NCI-H524 treated with DMSO at 0.1 percent for 48 hours (cell line): ENCODE measurements at regions not wholly inside any gene's neighbourhood (a gene's known extent, or its start where the extent isn't known, plus 50 kb on each side); places are given as distances from the start of the nearest gene placed in this dataset.

Experiments used
- DNase-seq: peaks from one replicate; lab custom pipeline; 2025; lab: John Stamatoyannopoulos, UW

GRCh38 chr5:110031402-110032140 lies 341.8 kb downstream of the MAN2A1 start:
- DNase-seq, result no peak

DNA sequence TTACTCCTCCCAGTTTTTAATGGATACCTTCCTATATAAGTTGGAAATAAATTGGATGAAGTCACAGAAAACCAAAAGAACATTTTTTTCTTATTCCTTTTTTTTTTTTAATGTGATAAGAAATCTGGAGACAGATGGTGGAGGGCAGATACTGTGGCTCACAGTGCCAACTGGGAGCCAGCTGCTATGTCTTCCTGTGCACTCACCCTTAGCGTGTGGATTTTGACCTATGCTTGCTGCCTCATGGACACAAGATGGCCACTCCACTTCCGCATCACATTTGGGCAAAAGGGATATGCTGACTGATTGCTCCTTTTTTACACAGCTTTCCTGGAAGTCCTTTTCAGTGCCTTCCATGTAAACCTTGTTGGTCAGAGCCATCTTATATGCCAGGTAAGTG lies 342.6 kb downstream of the MAN2A1 start:
- DNase-seq, result peak; percentile 42

GRCh38 chr5:110034056-110034600 lies 344.4 kb downstream of the MAN2A1 start:
- no peak for DNase-seq

DNA sequence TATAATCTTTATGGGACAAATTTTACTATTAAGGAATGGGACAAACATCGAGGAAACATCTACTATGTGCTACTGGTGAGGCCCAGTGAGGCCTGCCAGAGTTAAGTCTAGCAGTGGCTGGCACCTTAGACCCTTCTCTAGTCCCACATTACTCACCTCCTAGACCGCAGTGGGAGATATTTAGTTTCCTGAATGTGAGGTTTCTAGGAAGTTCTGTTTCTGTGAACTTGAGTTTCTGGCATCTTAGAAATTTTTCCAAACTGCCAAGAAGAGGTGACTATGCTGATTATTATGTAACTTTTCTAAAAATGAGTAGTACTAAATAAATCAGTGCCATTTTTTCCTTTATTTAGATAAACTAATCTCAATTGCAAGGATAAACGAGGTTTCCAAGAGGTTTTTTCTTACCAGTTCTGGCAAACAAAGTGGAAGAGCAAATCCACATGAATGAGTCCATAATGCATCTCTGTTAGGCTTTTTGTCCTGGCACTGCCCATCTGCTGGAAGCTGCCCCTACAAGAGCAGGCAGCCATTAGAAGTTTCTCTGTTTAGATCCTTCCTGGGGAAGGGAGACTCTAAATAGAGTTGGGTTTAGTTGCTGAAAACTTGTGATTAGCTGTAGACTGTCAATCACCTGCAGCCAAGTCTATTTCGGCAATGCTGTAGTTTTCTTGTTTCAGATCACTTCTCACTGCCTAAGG lies 348.7 kb downstream of the MAN2A1 start:
- no peak for DNase-seq

DNA sequence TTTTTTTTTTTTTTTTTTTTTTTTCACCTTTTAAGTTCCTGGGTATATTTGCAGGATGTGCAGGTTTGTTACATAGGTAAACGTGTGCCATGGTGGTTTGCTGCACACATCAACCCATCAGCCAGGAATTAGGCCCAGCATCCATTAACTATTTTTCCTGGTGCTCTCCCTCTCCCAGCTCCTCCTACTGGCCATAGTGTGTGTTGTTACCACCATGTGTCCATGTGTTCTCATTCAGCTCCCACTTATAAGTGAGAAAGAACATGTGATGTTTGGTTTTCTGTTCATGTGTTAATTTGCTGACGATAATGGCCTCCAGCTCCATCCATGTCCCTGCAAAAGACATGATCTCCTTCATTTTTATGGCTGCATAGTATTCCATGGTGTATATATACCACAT lies 350.5 kb downstream of the MAN2A1 start:
- no peak for DNase-seq

- no peak for DNase-seq
These were observed 353.3 kb downstream of the MAN2A1 start for GRCh38 chr5:110043025-110043424.

GRCh38 chr5:110045158-110045557 lies 355.4 kb downstream of the MAN2A1 start:
- no peak for DNase-seq

- peak; percentile 56 for DNase-seq
These were observed 358.8 kb downstream of the MAN2A1 start for GRCh38 chr5:110048491-110048890.

- DNase-seq, result no peak
These were observed 360.1 kb downstream of the MAN2A1 start for GRCh38 chr5:110049816-110050215.

GRCh38 chr5:110050640-110051345 lies 361.1 kb downstream of the MAN2A1 start:
- no peak for DNase-seq

DNA sequence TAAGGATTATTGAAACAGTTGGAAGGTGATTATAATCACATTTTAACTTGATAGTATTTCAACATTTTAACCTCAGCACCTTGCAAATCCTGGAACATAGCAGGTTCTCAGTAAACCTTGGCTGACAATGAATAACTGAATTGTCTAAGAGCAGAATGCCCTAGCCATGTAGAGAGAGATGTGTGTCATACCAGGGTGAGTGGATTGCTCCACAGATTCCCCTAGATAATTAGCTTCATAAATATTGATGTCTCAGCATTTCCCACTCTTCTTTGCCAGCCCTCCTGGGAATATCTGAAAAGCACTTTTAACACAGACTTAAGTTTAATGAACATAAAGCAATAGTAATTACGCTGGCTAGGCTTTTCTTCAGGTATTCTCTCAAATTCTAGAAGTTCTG lies 363.5 kb downstream of the MAN2A1 start:
- DNase-seq, result no peak

DNA sequence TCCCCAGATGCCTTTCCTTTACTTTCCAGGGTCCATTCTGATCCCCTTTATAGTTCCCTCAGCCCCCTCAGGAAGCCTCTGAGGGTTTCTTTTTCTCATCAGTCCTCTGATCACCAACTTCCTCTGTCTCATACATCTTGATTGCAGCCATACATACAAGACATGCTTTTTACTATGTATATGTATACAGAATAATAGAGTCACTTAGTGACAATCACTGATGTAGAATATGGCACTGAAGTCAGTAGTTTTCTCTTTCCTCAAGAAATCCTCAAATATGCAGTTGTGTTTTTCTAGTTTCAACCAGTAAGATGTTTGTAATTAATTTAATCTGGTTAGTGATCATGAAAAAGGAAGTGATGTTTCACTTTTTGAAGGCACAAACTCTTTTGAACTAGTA lies 364.1 kb downstream of the MAN2A1 start:
- DNase-seq, result no peak

DNA sequence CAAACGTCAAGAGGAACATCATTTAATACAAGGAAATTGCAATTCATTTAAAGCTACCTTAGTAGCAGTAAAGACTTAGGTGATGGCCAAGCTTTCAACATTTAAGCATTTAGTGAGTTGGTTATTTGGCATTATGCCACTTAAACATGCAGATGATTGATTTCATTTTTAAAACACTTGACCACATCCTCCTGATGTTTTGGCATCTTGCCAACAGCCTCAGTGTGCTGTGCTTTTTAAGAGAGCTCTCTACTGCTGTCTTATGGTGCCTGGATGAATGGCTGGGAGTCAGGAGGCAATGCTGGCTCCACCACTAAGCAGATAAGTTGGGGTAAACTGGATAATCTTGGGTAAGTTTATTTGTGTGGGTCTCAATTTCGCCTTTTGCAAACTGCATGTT lies 364.5 kb downstream of the MAN2A1 start:
- no peak for DNase-seq

DNA sequence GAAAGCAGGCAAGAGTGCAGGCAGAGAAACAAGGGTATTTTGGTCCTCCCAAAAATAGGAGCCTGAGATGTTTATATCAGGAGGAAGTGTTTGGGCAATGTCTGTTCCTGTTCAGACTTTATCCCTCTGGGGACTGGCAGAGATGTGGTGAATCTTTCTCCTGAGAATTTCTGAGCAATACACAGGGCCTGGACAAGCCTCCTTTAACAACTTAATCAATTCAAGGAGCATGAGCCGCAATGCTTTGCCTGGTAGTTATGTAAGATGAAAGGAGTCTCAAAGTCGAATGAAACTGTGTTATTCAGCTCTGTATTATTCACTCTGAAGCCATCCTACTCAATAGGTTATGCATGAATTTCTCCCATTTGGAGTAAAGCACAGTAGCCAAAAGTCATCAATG lies 365.6 kb downstream of the MAN2A1 start:
- no peak for DNase-seq

- DNase-seq, result no peak
These were observed 366.9 kb downstream of the MAN2A1 start for GRCh38 chr5:110056580-110057114.

DNA sequence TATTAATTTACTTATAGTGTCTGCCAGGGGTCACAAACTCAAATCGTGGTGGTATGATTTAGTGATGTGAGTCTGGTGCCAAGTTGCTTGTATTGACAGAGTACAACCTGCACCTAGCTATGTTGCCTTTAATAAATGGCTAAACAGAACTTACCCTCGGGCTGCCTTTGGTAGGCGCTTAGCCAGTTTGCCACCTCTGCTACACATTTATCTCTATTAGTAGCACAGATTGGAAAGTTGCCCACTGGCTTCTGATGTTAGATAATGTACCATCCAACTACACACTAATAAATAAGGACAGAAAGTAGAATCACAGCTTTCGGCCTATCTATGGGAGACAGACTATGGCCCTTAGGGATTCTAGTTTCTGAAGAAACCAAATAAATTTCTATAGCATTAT lies 368.4 kb downstream of the MAN2A1 start:
- DNase-seq, result no peak

- no peak for DNase-seq
These were observed 372.5 kb downstream of the MAN2A1 start for GRCh38 chr5:110062246-110062645.

DNA sequence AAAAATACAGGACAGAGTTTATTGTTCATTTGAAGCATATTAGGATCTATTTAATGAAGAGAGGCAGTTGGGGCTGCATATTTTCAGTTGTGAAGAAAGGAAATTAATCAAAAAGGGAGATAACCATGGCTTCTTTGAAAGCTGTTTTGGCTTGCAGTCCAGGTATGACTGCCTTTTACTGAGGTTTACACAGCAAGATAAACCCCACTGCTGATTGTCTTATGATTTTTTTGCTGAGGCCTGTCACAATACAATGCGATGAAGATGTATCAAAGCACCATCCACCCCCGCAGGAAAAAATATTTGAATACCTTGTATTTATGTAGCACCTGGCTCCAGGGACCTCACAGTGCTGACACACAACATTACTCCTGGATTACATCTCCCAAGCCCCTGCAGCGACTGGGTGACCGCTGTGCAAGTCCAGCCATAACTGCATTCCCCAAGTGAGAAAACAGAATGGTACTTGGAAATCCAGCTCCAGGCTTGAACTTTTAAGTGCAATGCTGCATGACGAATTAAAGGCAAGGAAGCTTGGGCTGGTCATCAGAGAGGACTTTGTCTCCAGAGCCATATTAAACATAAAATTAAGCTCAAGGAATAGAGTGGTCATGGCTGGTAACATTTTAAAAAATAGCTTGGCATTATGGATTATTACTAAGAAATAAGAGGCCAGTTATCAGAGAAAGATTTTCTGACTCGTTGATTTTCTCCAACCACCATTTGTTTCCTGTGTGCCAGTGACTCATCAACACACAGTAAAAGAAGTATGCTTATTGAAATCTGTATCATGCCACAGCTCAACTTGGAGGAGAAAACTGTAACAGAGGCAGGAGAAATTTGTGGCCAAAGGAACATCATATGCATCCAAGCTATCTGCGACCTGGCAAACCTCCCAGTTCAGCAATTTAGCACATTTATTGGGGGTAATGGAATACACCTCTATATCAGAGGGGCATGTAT lies 374.2 kb downstream of the MAN2A1 start:
- DNase-seq, result no peak

GRCh38 chr5:110064603-110065268 lies 375.0 kb downstream of the MAN2A1 start:
- DNase-seq, result no peak

- no peak for DNase-seq
These were observed 381.1 kb downstream of the MAN2A1 start for GRCh38 chr5:110070836-110071235.

DNA sequence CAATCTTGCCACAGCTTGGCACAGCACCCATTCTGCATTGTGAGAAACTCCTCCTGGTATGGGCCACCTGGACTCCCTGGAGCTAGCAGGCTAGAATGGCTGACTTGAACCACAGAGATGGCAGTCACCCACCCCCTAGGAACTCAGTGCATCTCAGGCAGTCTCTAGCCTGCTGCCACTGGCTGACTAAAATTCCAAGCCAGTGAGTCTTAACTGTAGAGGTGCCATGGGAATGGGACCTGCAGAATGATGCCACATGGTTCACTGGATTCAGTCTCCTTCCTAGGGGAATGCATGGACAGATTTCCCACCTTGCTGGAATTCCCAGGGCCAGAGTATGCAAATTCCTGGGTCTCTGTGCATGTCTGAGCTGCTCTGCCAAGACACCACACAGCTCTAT lies 382.9 kb downstream of the MAN2A1 start:
- DNase-seq, result no peak
